ENCODE measurements at regions not wholly inside any gene's neighbourhood (a gene's known extent, or its start where the extent isn't known, plus 50 kb on each side); places are given as distances from the start of the nearest gene placed in this dataset.

DNA sequence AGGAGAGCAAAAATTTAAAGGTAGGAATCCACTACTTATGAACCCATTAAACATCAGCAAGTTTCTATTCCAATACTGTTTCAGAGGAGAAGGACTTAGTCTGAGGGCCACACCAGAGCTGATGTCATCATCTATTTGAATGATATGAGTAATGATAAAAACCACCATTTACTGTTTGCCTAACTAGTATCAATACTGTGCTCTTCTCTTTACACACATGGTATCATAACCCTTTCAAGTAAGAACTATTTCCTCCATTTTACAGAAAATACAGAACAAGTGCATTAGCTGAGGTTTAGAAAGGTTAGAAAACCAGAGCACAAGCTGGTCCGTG lies 651.3 kb upstream of the KIRREL3 start:
- H3K4me2 ChIP-seq (ENCODE audit: low read length) = peak overlapping the region; percentile 50
- Mint-ChIP-seq H3K27me3 (ENCODE audit: low read depth, unreplicated experiment) (no peaks in the 10 kb centered on the region), H3K4me1 (ENCODE audit: low read depth, unreplicated experiment) (peaks cover 25% of the 10 kb centered on the region), H3K4me3 (ENCODE audit: unreplicated experiment) (no peak overlapping the region), H3K9me3 (ENCODE audit: unreplicated experiment) (no peaks in the 10 kb centered on the region), H3K36me3 (ENCODE audit: low read depth, unreplicated experiment) (no peaks in the 10 kb centered on the region), H3K27ac (ENCODE audit: unreplicated experiment) (peak overlapping the region; percentile 85)
- peaks cover 19% of the 10 kb centered on the region for H3K4me1 ChIP-seq (ENCODE audit: insufficient read depth, low read length)
- peak overlapping the region; percentile 84 for H3K27ac ChIP-seq (ENCODE audit: low read depth, low read length)
- FAIRE-seq (no peak), DNase-seq (ENCODE audit: low read depth) (peak; percentile 41)
- H3K9me3 ChIP-seq (ENCODE audit: insufficient read depth, low read depth, low read length) = no peaks in the 10 kb centered on the region
- no peaks in the 10 kb centered on the region for H3K36me3 ChIP-seq (ENCODE audit: insufficient read depth, low read length)
- no peak overlapping the region for H2AFZ ChIP-seq (ENCODE audit: low read depth, low read length)
- no peaks in the 10 kb centered on the region for H4K20me1 ChIP-seq (ENCODE audit: insufficient read depth, low read length)
- no peak for TF ChIP-seq EZH2 (IDR thresholded peaks at IDR 0.05; ENCODE audit: insufficient read depth, low read length)
- TF ChIP-seq, protein P1, sequence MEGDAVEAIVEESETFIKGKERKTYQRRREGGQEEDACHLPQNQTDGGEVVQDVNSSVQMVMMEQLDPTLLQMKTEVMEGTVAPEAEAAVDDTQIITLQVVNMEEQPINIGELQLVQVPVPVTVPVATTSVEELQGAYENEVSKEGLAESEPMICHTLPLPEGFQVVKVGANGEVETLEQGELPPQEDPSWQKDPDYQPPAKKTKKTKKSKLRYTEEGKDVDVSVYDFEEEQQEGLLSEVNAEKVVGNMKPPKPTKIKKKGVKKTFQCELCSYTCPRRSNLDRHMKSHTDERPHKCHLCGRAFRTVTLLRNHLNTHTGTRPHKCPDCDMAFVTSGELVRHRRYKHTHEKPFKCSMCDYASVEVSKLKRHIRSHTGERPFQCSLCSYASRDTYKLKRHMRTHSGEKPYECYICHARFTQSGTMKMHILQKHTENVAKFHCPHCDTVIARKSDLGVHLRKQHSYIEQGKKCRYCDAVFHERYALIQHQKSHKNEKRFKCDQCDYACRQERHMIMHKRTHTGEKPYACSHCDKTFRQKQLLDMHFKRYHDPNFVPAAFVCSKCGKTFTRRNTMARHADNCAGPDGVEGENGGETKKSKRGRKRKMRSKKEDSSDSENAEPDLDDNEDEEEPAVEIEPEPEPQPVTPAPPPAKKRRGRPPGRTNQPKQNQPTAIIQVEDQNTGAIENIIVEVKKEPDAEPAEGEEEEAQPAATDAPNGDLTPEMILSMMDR (IDR thresholded peaks at IDR 0.05; ENCODE audit: insufficient read depth, low read depth, low read length) = no peak
- no peak overlapping the region for H3K4me3 ChIP-seq (ENCODE audit: insufficient read depth, low read depth, low read length)
- H3K79me2 ChIP-seq (ENCODE audit: insufficient read depth, low read length) = no peaks in the 10 kb centered on the region
- peak overlapping the region; percentile 40 for H3K9ac ChIP-seq (ENCODE audit: low read length)
- peaks cover 2% of the 10 kb centered on the region for H3K27me3 ChIP-seq (ENCODE audit: insufficient read depth, low read length)

DNA sequence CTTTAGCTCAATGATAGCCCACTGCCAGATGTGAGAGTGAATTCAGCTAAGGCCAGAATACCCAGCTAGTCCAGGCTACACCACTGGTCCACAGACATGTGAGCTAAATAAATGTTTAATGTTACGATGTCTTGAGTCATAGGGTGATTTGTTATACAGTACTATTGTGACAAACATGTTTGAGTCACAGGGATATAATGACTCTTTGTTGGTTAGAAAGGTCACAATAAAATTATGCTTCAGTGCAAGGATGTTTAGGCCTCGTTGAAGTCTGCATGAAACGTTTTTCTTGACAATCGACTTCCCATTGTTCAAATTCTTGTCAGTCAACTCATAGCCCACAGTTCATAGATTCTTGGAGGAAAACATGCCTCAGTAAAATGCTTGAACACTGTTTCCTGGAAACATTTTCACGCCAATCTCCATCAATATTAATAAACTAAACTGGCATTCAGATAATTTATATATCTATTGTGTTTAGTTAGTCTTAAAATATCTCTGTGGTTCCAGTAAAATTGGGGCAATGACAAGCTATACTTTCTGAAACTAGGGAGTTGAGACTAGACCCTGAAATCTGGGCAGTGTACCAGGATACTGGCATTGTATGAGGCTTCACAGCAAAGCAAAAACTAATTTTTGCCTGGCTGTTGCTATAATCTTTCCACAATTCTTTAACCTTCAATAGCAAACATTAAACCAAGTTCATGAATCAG lies 650.8 kb upstream of the KIRREL3 start:
- Mint-ChIP-seq H3K27me3 (ENCODE audit: low read depth, unreplicated experiment) (no peaks in the 10 kb centered on the region), H3K27ac (ENCODE audit: unreplicated experiment) (peak overlapping the region; percentile 85), H3K36me3 (ENCODE audit: low read depth, unreplicated experiment) (no peaks in the 10 kb centered on the region), H3K4me1 (ENCODE audit: low read depth, unreplicated experiment) (peaks cover 22% of the 10 kb centered on the region), H3K9me3 (ENCODE audit: unreplicated experiment) (no peaks in the 10 kb centered on the region), H3K4me3 (ENCODE audit: unreplicated experiment) (no peak overlapping the region)
- peak overlapping the region; percentile 59 for H3K4me2 ChIP-seq (ENCODE audit: low read length)
- peak; percentile 93 for DNase-seq (ENCODE audit: low read depth)
- TF ChIP-seq, protein P1 (IDR thresholded peaks at IDR 0.05; ENCODE audit: insufficient read depth, low read depth, low read length) = no peak
- no peak for TF ChIP-seq EZH2 (IDR thresholded peaks at IDR 0.05; ENCODE audit: insufficient read depth, low read length)
- H3K9me3 ChIP-seq (ENCODE audit: insufficient read depth, low read depth, low read length) = no peaks in the 10 kb centered on the region
- peaks cover 2% of the 10 kb centered on the region for H3K27me3 ChIP-seq (ENCODE audit: insufficient read depth, low read length)
- H3K4me1 ChIP-seq (ENCODE audit: insufficient read depth, low read length) = peaks cover 19% of the 10 kb centered on the region
- H3K36me3 ChIP-seq (ENCODE audit: insufficient read depth, low read length) = no peaks in the 10 kb centered on the region
- peak overlapping the region; percentile 84 for H3K27ac ChIP-seq (ENCODE audit: low read depth, low read length)
- H3K9ac ChIP-seq (ENCODE audit: low read length) = peak overlapping the region; percentile 40
- FAIRE-seq = no peak
- H2AFZ ChIP-seq (ENCODE audit: low read depth, low read length) = peak overlapping the region; percentile 47
- H3K79me2 ChIP-seq (ENCODE audit: insufficient read depth, low read length) = no peaks in the 10 kb centered on the region
- no peaks in the 10 kb centered on the region for H4K20me1 ChIP-seq (ENCODE audit: insufficient read depth, low read length)
- no peak overlapping the region for H3K4me3 ChIP-seq (ENCODE audit: insufficient read depth, low read depth, low read length)

DNA sequence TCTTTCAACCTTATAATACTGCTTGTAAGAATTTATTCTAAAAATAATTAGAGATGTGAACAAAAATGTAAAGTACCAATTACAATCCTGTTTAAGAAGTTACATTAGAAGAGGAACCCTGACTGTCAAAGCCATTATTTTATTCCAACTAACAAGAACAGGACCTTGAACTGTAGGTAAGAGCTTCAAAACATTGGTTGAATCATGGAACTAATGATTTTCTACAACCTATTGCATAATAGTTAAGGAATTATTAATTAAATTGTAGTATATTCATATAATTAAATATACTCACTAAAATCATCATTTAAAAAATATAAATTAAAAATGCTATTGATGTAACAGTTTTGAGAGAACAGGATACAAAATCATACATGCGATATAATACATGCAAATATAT lies 649.4 kb upstream of the KIRREL3 start:
- H3K36me3 ChIP-seq (ENCODE audit: insufficient read depth, low read length) = no peaks in the 10 kb centered on the region
- H3K27ac Mint-ChIP-seq (ENCODE audit: unreplicated experiment) = no peak overlapping the region
- no peak overlapping the region for H3K4me2 ChIP-seq (ENCODE audit: low read length)
- H3K4me1 Mint-ChIP-seq (ENCODE audit: low read depth, unreplicated experiment) = peaks cover 16% of the 10 kb centered on the region
- TF ChIP-seq, protein P1 (IDR thresholded peaks at IDR 0.05; ENCODE audit: insufficient read depth, low read depth, low read length) = no peak
- TF ChIP-seq EZH2 (IDR thresholded peaks at IDR 0.05; ENCODE audit: insufficient read depth, low read length) = no peak
- no peaks in the 10 kb centered on the region for H3K27me3 Mint-ChIP-seq (ENCODE audit: low read depth, unreplicated experiment)
- DNase-seq (ENCODE audit: low read depth) (no peak), FAIRE-seq (no peak)
- no peaks in the 10 kb centered on the region for H3K36me3 Mint-ChIP-seq (ENCODE audit: low read depth, unreplicated experiment)
- no peak overlapping the region for H3K4me3 Mint-ChIP-seq (ENCODE audit: unreplicated experiment)
- H3K9me3 Mint-ChIP-seq (ENCODE audit: unreplicated experiment) = no peaks in the 10 kb centered on the region
- H4K20me1 ChIP-seq (ENCODE audit: insufficient read depth, low read length) = no peaks in the 10 kb centered on the region
- no peak overlapping the region for H3K4me3 ChIP-seq (ENCODE audit: insufficient read depth, low read depth, low read length)
- H2AFZ ChIP-seq (ENCODE audit: low read depth, low read length) = no peak overlapping the region
- H3K79me2 ChIP-seq (ENCODE audit: insufficient read depth, low read length) = no peaks in the 10 kb centered on the region
- no peak overlapping the region for H3K27ac ChIP-seq (ENCODE audit: low read depth, low read length)
- no peak overlapping the region for H3K9ac ChIP-seq (ENCODE audit: low read length)
- H3K9me3 ChIP-seq (ENCODE audit: insufficient read depth, low read depth, low read length) = no peaks in the 10 kb centered on the region
- peaks cover 14% of the 10 kb centered on the region for H3K4me1 ChIP-seq (ENCODE audit: insufficient read depth, low read length)
- peaks cover 2% of the 10 kb centered on the region for H3K27me3 ChIP-seq (ENCODE audit: insufficient read depth, low read length)

Measured in astrocyte (in vitro differentiated cells and primary cell).